HepG2 (cell line): ENCODE measurements at regions not wholly inside any gene's neighbourhood (a gene's known extent, or its start where the extent isn't known, plus 50 kb on each side); places are given as distances from the start of the nearest gene placed in this dataset.

Experiments used
- ATAC-seq: fragments of 200-7000 bp; cut with Tn5 transposase; 3 replicates; pipeline ENCODE4 v1.9.1; 2020; ENCODE audit warnings: mild to moderate bottlenecking, moderate library complexity
- BruUV-seq: library from RNA; stranded (reverse); fragments of 400-500 nt; replicated peaks from 2 replicates; lab custom pipeline; 2021; lab: Mats Ljungman, UMichigan
- CTCF ChIA-PET: fragments of 300-600 bp; formaldehyde crosslinking; extraction: SDS; loops from one replicate; lab custom pipeline; 2021; ENCODE audit warnings: low total read pairs, inconsistent platforms, low intra/inter-chr PET ratio; lab: Yijun Ruan, JAX
- POLR2A ChIA-PET: fragments of 350-600 bp; sonication (Branson Sonifier 250); formaldehyde crosslinking; loops from one replicate; lab custom pipeline; 2020; ENCODE audit warnings: antibody characterized with exemption, inconsistent platforms; lab: Yijun Ruan, JAX
- DNase-seq: peaks from one replicate; pipeline ENCODE4 v3.0.0-alpha.2; 2015; ENCODE audit warnings: low spot score
- FAIRE-seq: peaks from 3 replicates; lab custom pipeline; 2011; peaks lifted over from hg19 to GRCh38; lab: Jason Lieb, UNC
- H2AFZ ChIP-seq: one replicate; pipeline ENCODE4 v1.6.1; 2011; ENCODE audit warnings: low read length, inconsistent platforms
- H3K27ac ChIP-seq: fragments of 300-600 bp; 3 replicates; pipeline ENCODE4 v1.8.0; 2011; ENCODE audit warnings: mixed run types, mild to moderate bottlenecking, mixed read lengths, low read length, inconsistent platforms; ENCODE audit not compliant: insufficient read depth; ENCODE audit errors: extremely low read length
- H3K27me3 ChIP-seq, 2 experiments: fragments of 200-600 bp in 1 of 2; 2 replicates in 1 of 2; 3 replicates in 1 of 2; pipeline versions ENCODE4 v1.6.0 to v1.8.0; 2011; ENCODE audit warnings: low read length in 2 of 2, mild to moderate bottlenecking in 2 of 2, moderate library complexity in 2 of 2, inconsistent platforms in 1 of 2; ENCODE audit not compliant: insufficient read depth in 2 of 2, control insufficient read depth in 1 of 2
- H3K36me3 ChIP-seq, 2 experiments: fragments of 200-600 bp in 1 of 2; replicated peaks in 1 of 2; 2 replicates in 1 of 2; 3 replicates in 1 of 2; pipeline versions ENCODE4 v1.5.1 to v1.8.0; 2011; ENCODE audit warnings: low read length in 2 of 2, inconsistent platforms in 1 of 2; ENCODE audit not compliant: insufficient read depth in 2 of 2, control insufficient read depth in 1 of 2
- H3K4me1 ChIP-seq: 2 replicates; pipeline ENCODE4 v1.5.1; 2012; ENCODE audit warnings: low read length, inconsistent platforms; ENCODE audit not compliant: insufficient read depth
- H3K4me2 ChIP-seq: 2 replicates; pipeline ENCODE4 v1.6.0; 2011; ENCODE audit warnings: low read depth, low read length, inconsistent platforms
- H3K4me3 ChIP-seq, 3 experiments: fragments of 200-600 bp in 1 of 3; sonication (generic), shearing (Covaris generic) in 1 of 3; replicated peaks in 1 of 3; 2 replicates each; pipeline ENCODE4 v1.5.1; 2011 to 2016; ENCODE audit warnings: low read length in 3 of 3, inconsistent platforms in 2 of 3, low read depth in 2 of 3, mild to moderate bottlenecking in 2 of 3, control low read depth in 1 of 3, mixed read lengths in 1 of 3; ENCODE audit not compliant: insufficient read depth in 1 of 3
- H3K79me2 ChIP-seq: one replicate; pipeline ENCODE4 v1.6.1; 2011; ENCODE audit warnings: low read length, inconsistent platforms; ENCODE audit not compliant: insufficient read depth
- H3K9ac ChIP-seq: 2 replicates; pipeline ENCODE4 v1.6.0; 2011; ENCODE audit warnings: mild to moderate bottlenecking, low read depth, low read length, inconsistent platforms; ENCODE audit not compliant: insufficient read depth
- H3K9me3 ChIP-seq: 2 replicates; pipeline ENCODE4 v1.5.1; 2012; ENCODE audit warnings: mild to moderate bottlenecking, low read length
- H4K20me1 ChIP-seq: 2 replicates; pipeline ENCODE4 v1.6.0; 2011; ENCODE audit warnings: inconsistent platforms, mild to moderate bottlenecking, low read length, moderate library complexity; ENCODE audit not compliant: insufficient read depth
- ATF7-NPFF ChIP-seq: sonication (generic); formaldehyde crosslinking; IDR thresholded peaks from 2 replicates; pipeline ENCODE4 v1.8.1; 2023; ENCODE audit warnings: mild to moderate bottlenecking, low read depth, missing genetic modification reagents, moderate library complexity
- CREM ChIP-seq, 2 experiments: sonication (generic) in 1 of 2; formaldehyde crosslinking in 1 of 2; IDR thresholded peaks; 2 replicates each; pipeline versions ENCODE4 v1.4.0 to v1.6.1; 2016 to 2020; ENCODE audit warnings: antibody characterized with exemption in 1 of 2, mild to moderate bottlenecking in 1 of 2, missing genetic modification reagents in 1 of 2
- DMTF1 ChIP-seq: sonication (generic); formaldehyde crosslinking; IDR thresholded peaks from 2 replicates; pipeline ENCODE4 v1.4.0; 2020; ENCODE audit warnings: mild to moderate bottlenecking, missing genetic modification reagents
- HNRNPH1 ChIP-seq: fragments of 200-400 bp; formaldehyde crosslinking; optimal IDR thresholded peaks from 2 replicates; pipeline ENCODE3; 2017; ENCODE audit warnings: mild to moderate bottlenecking, low read depth, low read length
- HOXA7 ChIP-seq: sonication (generic); formaldehyde crosslinking; IDR thresholded peaks from 2 replicates; pipeline ENCODE4 v1.8.1; 2022; ENCODE audit warnings: mild to moderate bottlenecking, missing genetic modification reagents, moderate library complexity
- MIER3 ChIP-seq: IDR thresholded peaks from 2 replicates; pipeline ENCODE4 v1.6.1; 2016; ENCODE audit warnings: missing compliant biosample characterization, borderline replicate concordance
- YEATS4 ChIP-seq: sonication (generic); formaldehyde crosslinking; IDR thresholded peaks from 2 replicates; pipeline ENCODE4 v1.4.0; 2020; ENCODE audit warnings: missing genetic modification reagents, borderline replicate concordance
- ZNF570 ChIP-seq: sonication (generic); formaldehyde crosslinking; IDR thresholded peaks from 2 replicates; pipeline ENCODE4 v1.4.0; 2020; ENCODE audit warnings: mild to moderate bottlenecking, missing genetic modification reagents, borderline replicate concordance
- ZNF597 ChIP-seq: sonication (generic); formaldehyde crosslinking; IDR thresholded peaks from 2 replicates; pipeline ENCODE4 v1.5.0; 2020; ENCODE audit warnings: missing genetic modification reagents
- WGBS: methylation state at CpG from one replicate; pipeline ENCODE4 v1.1.6; 2017; ENCODE audit warnings: low lambda C conversion rate; 5-methylcytosine and 5-hydroxymethylcytosine counted together
- in situ Hi-C: cut with HindIII; loops from 2 replicates; pipeline ENCODE4 v1.10.0; 2017; ENCODE audit warnings: low pct_unique_long_range_greater_than_20kb; ENCODE audit not compliant: extremely low pct_ligation_motif_present
- intact Hi-C: fragments of 100-400 bp; cut with micrococcal nuclease; formaldehyde crosslinking; loops from one replicate; pipeline ENCODE4 v1.10.0; 2022; ENCODE audit not compliant: unreplicated experiment

- TF ChIP-seq DMTF1, result no peak
- no peak for TF ChIP-seq YEATS4 (CRISPR knock-in tag)
- no peak for TF ChIP-seq HOXA7 (CRISPR knock-in tag)
- TF ChIP-seq ZNF570 (CRISPR knock-in tag), result no peak
- TF ChIP-seq MIER3 (CRISPR knock-in tag), result no peak
- no peak for TF ChIP-seq ZNF597
- no peak for TF ChIP-seq HNRNPH1
Measured at GRCh38 chr10:36606234-36606839, 519.1 kb upstream of the ANKRD30A start (continued).

DNA sequence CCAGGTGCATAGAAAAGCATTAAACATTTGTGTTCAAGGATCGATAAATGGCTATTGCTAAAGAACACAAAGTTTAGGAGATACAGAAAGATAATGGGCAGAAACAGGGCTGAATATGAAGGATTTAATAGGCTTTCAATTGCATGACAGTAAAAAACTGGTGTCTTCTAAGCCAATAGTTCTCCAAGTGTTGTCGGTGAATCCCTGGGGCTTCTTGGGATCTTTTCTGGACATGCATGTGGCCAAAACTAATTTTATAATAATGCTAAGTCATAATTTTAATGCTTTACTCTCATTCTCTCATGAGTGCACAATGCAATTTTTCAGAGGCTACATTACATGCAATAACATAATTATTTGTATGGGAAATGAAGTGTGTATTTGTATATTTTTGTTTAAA lies 521.1 kb upstream of the ANKRD30A start:
- Histone ChIP-seq H3K9ac (no peak overlapping the region), H4K20me1 (no peaks in the 10 kb centered on the region), H2AFZ (no peak overlapping the region), H3K4me3 (no peak overlapping the region), H3K27ac (no peak overlapping the region), H3K9me3 (no peaks in the 10 kb centered on the region), H3K36me3 (no peaks in the 10 kb centered on the region), H3K4me2 (no peak overlapping the region), H3K27me3 (no peaks in the 10 kb centered on the region), H3K4me1 (no peaks in the 10 kb centered on the region), H3K79me2 (no peaks in the 10 kb centered on the region)
- TF ChIP-seq CREM (IDR thresholded peaks at IDR 0.05), result no peak
- TF ChIP-seq CREM (CRISPR knock-in tag; IDR thresholded peaks at IDR 0.05), result no peak
- no peak for TF ChIP-seq ATF7-NPFF (CRISPR knock-in tag)
- DNase-seq, result no peak
- WGBS, result 25% methylated on average over 2 of the region's 2 CpGs
- ATAC-seq, result no peak
- intact Hi-C loops (no loop called here), in situ Hi-C loops (no loop called here)
- ChIA-PET POLR2A (no interaction called here), CTCF (no interaction called here)
- BruUV-seq, result no TSS peak
- FAIRE-seq, result no peak
